ENCODE measurements at regions not wholly inside any gene's neighbourhood (a gene's known extent, or its start where the extent isn't known, plus 50 kb on each side); places are given as distances from the start of the nearest gene placed in this dataset.

GRCh38 chr6:44569131-44569530, 181.6 kb downstream of the CDC5L start:
- no peak overlapping the region for H2AK5ac ChIP-seq (ENCODE audit: insufficient read length, low read length)
- H3K4me2 ChIP-seq (ENCODE audit: insufficient read depth, insufficient read length, low read length): no peak overlapping the region
- no peak for DNase-seq
- H2BK120ac ChIP-seq (ENCODE audit: low read depth, low read length, poor library complexity, severe bottlenecking): no peak overlapping the region
- no peaks in the 10 kb centered on the region for H3K79me1 ChIP-seq (ENCODE audit: insufficient read depth, low read depth, low read length, poor library complexity, severe bottlenecking)
- no peak overlapping the region for H2BK15ac ChIP-seq (ENCODE audit: low read depth, low read length)
- peaks cover 6% of the 10 kb centered on the region for H3K27me3 Mint-ChIP-seq (ENCODE audit: low read depth)
- H3K4ac ChIP-seq (ENCODE audit: low read depth, low read length): no peak overlapping the region
- H3K9me3 ChIP-seq (ENCODE audit: control insufficient read depth, low read depth, low read length): no peaks in the 10 kb centered on the region
- H3K27ac ChIP-seq (ENCODE audit: insufficient read length, low read depth, low read length): no peak overlapping the region
- H4K91ac ChIP-seq (ENCODE audit: insufficient read length, low read depth, low read length): no peak overlapping the region
- no peak overlapping the region for H3K56ac ChIP-seq (ENCODE audit: insufficient read length, low read depth, low read length)
- no peak overlapping the region for H3K23ac ChIP-seq (ENCODE audit: insufficient read length, low read depth, low read length)
- H4K5ac ChIP-seq (ENCODE audit: insufficient read length, low read depth, low read length): no peak overlapping the region
- H3K36me3 Mint-ChIP-seq (ENCODE audit: insufficient read depth in 1 of 3, low read depth in 3 of 3): no peaks in the 10 kb centered on the region
- no peak overlapping the region for H4K8ac ChIP-seq (replicated peaks; ENCODE audit: insufficient read length, low read depth, low read length)
- H2AFZ ChIP-seq (ENCODE audit: low read length): no peak overlapping the region
- no peak overlapping the region for H3K27ac Mint-ChIP-seq
- H3K18ac ChIP-seq (ENCODE audit: insufficient read length, low read depth, low read length): no peak overlapping the region
- H3T11ph ChIP-seq (ENCODE audit: low read length): no peak overlapping the region
- no peaks in the 10 kb centered on the region for H3K23me2 ChIP-seq (ENCODE audit: insufficient read length, low read depth, low read length, poor library complexity, severe bottlenecking)
- H3K9ac ChIP-seq (ENCODE audit: extremely low read depth, insufficient read length, low read length): no peak overlapping the region
- H2BK5ac ChIP-seq (ENCODE audit: insufficient read length, low read length): no peak overlapping the region
- no peaks in the 10 kb centered on the region for H4K20me1 ChIP-seq (ENCODE audit: control insufficient read depth, insufficient read depth, insufficient read length)
- H3K14ac ChIP-seq (ENCODE audit: insufficient read depth, low read length): no peak overlapping the region
- no peak overlapping the region for H3K4me3 Mint-ChIP-seq
- TF ChIP-seq CTCF (conservative IDR thresholded peaks at IDR 0.05): no peak
- peaks cover 8 to 10% of the 10 kb centered on the region in 2 experiments for H3K4me1 Mint-ChIP-seq
- WGBS (ENCODE audit: extremely low coverage, insufficient read length, low lambda C conversion rate): no CpG with 5 or more reads among the region's 3 CpGs
- no peak overlapping the region for H2BK12ac ChIP-seq (ENCODE audit: insufficient read length, low read depth, low read length)
- no peak overlapping the region for H2BK20ac ChIP-seq (ENCODE audit: low read depth, low read length, poor library complexity, severe bottlenecking)
- H3K27me3 ChIP-seq (ENCODE audit: insufficient read depth, low read length): no peaks in the 10 kb centered on the region
- no peaks in the 10 kb centered on the region for H3K4me1 ChIP-seq (ENCODE audit: insufficient read depth, low read length)
- H3K79me2 ChIP-seq (ENCODE audit: insufficient read depth, low read length): no peaks in the 10 kb centered on the region
- peaks cover 0 to 3% of the 10 kb centered on the region in 2 experiments; a peak in 1 of 5 replicates for H3K9me3 Mint-ChIP-seq

Measured in H9 (cell line).